Medulla oblongata (tissue), 1 donor: ENCODE measurements at regions not wholly inside any gene's neighbourhood (a gene's known extent, or its start where the extent isn't known, plus 50 kb on each side); places are given as distances from the start of the nearest gene placed in this dataset.

Experiments
- DNase-seq: peaks from one replicate; pipeline ENCODE4 v3.0.0-alpha.2; 2015; ENCODE audit errors: extremely low spot score

GRCh38 chr5:145246961-145247744, 588.0 kb downstream of the PRELID2 start:
- no peak for DNase-seq

DNA sequence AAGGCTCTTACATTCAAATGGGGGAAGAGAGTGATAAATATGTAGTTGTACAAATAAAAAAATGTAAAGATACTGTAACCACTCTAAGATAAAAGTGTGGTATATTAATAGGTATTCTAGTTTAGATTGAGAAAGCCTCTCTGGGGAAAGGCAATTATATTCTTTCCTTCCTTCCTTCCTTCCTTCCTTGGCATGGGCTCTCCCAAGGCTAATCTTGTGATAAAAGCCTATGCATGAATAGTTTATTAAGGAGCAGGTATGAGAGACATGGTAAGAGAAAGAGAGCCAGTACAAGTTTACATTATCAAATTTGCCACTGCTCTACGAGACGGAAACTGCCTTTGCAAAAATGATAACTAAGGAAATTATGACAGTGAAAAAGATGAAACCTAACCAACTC, 588.8 kb downstream of the PRELID2 start:
- no peak for DNase-seq

GRCh38 chr5:145245354-145245753, 589.8 kb downstream of the PRELID2 start:
- DNase-seq, result no peak

GRCh38 chr5:145244788-145245187, 590.4 kb downstream of the PRELID2 start:
- no peak for DNase-seq

DNA sequence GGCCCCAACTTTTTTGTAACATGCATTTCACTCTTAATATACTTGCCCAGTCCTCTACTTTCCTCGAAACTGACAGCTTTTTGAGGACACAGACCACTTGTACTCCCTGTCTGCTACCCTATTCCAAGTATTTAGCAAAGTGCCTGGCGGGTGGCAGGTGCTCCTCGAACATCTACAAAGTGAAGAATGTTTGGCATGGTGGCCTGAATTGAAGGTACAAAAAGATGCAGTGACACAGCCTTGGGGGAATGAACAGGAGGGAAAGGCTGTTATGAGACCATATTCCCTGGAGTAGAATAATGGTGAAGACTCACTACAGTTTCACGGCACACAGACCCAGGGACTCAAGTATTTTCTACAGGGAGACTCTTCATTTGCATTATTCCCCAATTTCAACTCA, 590.9 kb downstream of the PRELID2 start:
- no peak for DNase-seq

- DNase-seq, result peak; percentile 19
Measured at GRCh38 chr5:145243016-145243415, 592.1 kb downstream of the PRELID2 start.

DNA sequence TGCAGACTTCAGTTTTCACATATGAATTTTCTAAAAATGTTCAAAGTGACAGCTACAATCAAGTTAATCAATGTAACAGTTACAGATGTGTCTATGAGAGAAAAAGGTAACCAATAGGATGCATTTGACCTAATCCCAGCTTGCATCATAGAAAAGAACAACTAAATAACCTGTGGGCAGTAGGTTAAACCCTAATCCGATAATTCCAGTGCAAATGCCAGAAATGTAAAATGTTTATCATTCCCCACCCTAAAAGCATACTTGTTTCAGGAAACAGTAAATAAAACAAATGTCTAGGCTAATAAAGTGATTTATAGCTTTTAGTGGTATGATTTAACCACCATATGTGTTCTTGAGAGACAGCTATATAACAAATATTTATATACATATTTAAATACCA, 592.6 kb downstream of the PRELID2 start:
- no peak for DNase-seq

- DNase-seq, result peak; percentile 61
Measured at GRCh38 chr5:145237843-145238242, 597.3 kb downstream of the PRELID2 start.

GRCh38 chr5:145236983-145237382, 598.2 kb downstream of the PRELID2 start:
- no peak for DNase-seq

DNA sequence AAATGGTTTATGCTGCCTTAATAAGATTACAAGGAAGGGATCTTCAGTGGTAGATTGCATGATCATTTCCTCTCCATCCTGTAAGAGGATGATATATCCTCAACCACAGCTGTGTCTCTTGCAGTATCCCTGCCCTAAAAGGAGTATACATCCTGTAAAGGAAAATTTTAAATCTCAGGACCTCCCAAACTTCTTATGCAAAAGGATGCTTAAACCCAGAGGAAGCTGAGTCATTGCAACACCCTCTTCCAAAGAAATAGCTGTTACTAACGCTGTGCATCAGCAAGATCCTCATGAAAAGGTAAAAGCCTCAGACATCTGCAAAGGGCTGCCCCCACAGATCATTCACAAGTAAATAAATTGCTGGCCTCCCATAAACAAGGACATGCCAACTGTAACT, 599.0 kb downstream of the PRELID2 start:
- no peak for DNase-seq

DNA sequence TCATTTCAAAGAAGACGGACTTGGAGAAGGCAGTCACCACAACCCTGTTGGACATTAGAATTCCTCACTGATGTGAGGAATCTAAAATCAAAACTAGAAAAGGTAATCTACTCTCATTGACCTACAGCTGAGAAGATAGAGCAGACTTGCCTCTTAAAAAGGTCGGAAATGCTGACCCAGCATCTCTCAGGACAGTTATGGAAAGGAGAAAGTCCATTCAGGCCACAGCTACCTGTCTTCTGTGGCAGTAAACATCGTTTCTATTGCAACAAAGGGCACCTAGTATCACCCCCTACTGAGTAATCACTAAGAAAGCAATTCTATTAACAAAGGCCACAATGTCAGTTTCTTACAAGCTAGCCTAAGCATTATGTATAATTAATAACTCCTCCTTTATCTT, 601.7 kb downstream of the PRELID2 start:
- DNase-seq, result no peak

- DNase-seq, result no peak
Measured at GRCh38 chr5:145230781-145231180, 604.4 kb downstream of the PRELID2 start.

DNA sequence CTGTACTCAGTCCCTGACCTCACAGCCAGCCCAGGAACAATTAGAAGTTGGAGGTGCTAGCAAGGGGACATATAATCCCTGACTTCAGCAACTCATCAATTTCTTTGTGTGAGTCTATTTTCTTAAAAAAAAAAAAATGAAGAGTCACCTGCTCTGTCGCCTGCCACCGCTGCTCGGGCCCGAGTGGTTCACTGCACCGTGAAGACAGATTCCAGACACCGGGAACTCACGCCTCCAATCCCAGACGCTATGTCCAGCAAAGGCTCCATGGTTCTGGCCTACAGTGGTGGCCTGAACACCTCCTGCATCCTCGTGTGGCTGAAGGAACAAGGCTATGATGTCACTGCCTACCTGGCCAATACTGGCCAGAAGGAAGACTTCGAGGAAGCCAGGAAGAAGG, 606.6 kb downstream of the PRELID2 start:
- no peak for DNase-seq

- no peak for DNase-seq
Measured at GRCh38 chr5:145227881-145228280, 607.3 kb downstream of the PRELID2 start.

DNA sequence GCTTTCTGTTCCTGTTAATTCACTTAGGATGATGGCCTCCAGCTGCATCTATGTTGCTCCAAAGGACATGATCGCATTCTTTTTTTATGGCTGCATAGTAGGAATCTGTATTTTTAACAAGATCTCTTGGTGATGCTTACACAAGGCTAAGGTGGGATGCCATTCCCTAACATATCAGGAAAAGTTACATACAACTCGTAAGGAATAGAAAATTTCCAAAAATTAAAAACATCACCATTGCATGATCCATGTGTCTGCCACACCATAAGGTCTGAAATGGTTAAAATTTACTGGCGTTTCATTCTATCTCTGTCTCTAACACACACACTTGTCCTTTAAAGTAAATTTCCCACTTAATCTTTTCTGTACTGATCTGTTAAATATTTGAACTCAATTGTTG, 608.4 kb downstream of the PRELID2 start:
- no peak for DNase-seq

- DNase-seq, result no peak
Measured at GRCh38 chr5:145225529-145225928, 609.6 kb downstream of the PRELID2 start.

DNA sequence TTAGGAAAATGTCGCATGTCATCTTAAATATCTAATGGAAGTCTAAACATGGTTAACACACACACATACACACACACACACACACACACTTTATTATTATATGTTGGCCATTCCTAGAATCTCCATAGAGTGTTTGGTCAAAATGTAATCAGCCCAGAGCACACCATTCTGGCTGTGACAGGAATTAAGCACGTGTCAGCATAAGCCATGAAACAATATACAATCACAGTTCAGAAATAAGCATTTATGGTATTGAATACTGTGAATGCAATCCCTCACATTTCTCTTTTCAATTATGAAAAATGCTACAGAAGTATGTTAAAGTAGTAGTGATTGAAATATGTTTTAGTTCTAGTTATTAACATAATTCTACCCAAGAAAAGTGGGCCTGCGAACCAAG, 611.6 kb downstream of the PRELID2 start:
- DNase-seq, result no peak

GRCh38 chr5:145222622-145223021, 612.5 kb downstream of the PRELID2 start:
- DNase-seq, result no peak

- DNase-seq, result no peak
Measured at GRCh38 chr5:145221416-145221815, 613.7 kb downstream of the PRELID2 start.

GRCh38 chr5:145220481-145220880, 614.7 kb downstream of the PRELID2 start:
- no peak for DNase-seq

GRCh38 chr5:145218982-145219381, 616.2 kb downstream of the PRELID2 start:
- no peak for DNase-seq

- no peak for DNase-seq
Measured at GRCh38 chr5:145218019-145218418, 617.1 kb downstream of the PRELID2 start.

- no peak for DNase-seq
Measured at GRCh38 chr5:145210020-145210419, 625.1 kb downstream of the PRELID2 start.

DNA sequence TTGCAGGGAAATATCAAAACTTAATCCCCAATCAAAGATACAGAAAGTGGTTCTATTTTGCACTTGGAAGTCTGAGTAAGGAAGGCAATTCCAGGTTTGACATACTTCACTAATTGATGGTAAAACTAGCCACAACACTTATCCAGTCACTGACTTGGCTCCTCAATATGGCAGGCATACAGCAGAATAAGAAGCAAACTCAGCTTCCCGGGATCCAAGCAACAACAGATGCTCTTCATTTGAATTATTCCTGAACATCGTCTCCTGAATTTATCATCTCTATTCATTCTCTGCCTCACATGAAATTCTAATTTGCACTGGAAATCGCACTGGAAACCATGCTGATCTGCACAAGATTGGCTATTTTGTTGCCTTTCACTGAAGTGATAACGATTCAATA, 629.6 kb downstream of the PRELID2 start:
- no peak for DNase-seq
